ENCODE measurements at regions not wholly inside any gene's neighbourhood (a gene's known extent, or its start where the extent isn't known, plus 50 kb on each side); places are given as distances from the start of the nearest gene placed in this dataset.

DNA sequence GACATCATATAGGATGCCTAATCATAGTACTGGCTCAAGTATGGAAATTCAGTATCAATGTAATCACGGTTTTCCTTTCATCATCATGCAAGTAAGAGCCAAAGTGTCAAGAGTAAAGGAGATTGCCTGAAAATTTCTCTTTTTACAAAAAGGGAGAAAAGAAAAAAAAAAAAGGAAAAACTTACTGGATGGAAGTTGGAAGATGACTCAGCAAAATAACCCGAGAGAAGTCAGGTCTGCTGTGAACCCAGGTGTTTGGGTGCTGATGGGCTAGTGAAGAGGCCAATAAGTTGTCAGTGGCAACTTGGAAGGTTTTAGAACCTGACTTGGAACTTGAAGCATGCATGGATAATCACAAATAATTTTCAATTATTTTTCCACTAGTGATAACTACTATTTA, 441.9 kb upstream of the SLC14A2 start:
- TF ChIP-seq, protein P1, sequence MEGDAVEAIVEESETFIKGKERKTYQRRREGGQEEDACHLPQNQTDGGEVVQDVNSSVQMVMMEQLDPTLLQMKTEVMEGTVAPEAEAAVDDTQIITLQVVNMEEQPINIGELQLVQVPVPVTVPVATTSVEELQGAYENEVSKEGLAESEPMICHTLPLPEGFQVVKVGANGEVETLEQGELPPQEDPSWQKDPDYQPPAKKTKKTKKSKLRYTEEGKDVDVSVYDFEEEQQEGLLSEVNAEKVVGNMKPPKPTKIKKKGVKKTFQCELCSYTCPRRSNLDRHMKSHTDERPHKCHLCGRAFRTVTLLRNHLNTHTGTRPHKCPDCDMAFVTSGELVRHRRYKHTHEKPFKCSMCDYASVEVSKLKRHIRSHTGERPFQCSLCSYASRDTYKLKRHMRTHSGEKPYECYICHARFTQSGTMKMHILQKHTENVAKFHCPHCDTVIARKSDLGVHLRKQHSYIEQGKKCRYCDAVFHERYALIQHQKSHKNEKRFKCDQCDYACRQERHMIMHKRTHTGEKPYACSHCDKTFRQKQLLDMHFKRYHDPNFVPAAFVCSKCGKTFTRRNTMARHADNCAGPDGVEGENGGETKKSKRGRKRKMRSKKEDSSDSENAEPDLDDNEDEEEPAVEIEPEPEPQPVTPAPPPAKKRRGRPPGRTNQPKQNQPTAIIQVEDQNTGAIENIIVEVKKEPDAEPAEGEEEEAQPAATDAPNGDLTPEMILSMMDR (IDR thresholded peaks at IDR 0.05): no peak
- POLR2A ChIA-PET: no interaction called here
- no peaks in the 10 kb centered on the region for H3K9me3 Mint-ChIP-seq
- no peak for DNase-seq
- no peak overlapping the region for H3K4me3 Mint-ChIP-seq
- no peaks in the 10 kb centered on the region for H3K27me3 Mint-ChIP-seq
- ATAC-seq (ENCODE audit: low read depth): no peak
- CTCF ChIA-PET: no interaction called here
- peaks cover 3% of the 10 kb centered on the region for H3K4me1 Mint-ChIP-seq
- intact Hi-C loops (cut with micrococcal nuclease): no loop called here
- H3K27ac Mint-ChIP-seq: no peak overlapping the region
- H3K36me3 Mint-ChIP-seq (ENCODE audit: low read depth): no peaks in the 10 kb centered on the region

DNA sequence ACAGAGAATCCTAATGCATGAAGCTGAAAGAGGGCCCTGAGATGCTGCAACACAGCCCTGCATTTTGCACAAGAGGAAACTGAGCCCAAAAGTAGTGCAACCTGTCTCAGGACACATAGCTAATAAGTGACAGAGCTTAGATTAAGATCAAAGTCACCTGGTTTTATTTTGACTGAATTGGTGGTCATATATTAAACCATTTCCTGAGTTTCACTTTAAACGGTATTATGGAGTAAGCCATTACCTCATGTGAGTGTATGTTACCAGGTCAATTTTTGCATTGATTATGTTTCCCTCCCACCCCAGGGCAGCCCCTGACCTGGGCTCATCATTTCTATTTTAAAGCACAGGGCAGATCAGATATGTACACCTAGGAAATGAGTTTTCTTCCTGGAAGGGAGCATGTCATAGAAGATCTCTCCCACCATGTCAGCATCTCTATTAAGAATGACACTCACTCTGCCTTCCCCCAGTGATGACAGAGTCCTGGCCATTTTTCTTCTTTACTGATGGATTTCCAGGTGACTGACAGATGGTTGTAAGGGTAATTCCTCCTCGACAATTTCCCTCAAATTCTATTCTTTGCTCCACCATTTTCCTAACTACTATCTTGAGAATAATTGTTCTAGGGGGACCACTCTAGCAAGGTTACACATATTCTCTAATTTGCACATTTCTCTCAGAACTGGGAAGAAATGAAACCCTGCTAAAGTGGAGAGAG, 441.3 kb upstream of the SLC14A2 start:
- TF ChIP-seq, protein P1 (IDR thresholded peaks at IDR 0.05): no peak
- ATAC-seq (ENCODE audit: low read depth) (no peak), DNase-seq (no peak)
- H3K27me3 Mint-ChIP-seq: no peaks in the 10 kb centered on the region
- ChIA-PET CTCF (no interaction called here), POLR2A (no interaction called here)
- no peak overlapping the region for H3K4me3 Mint-ChIP-seq
- intact Hi-C loops (cut with micrococcal nuclease): no loop called here
- H3K4me1 Mint-ChIP-seq: peaks cover 3% of the 10 kb centered on the region
- no peaks in the 10 kb centered on the region for H3K36me3 Mint-ChIP-seq (ENCODE audit: low read depth)
- no peaks in the 10 kb centered on the region for H3K9me3 Mint-ChIP-seq
- H3K27ac Mint-ChIP-seq: no peak overlapping the region

- Mint-ChIP-seq H3K9me3 (no peaks in the 10 kb centered on the region), H3K36me3 (ENCODE audit: low read depth) (no peaks in the 10 kb centered on the region), H3K4me1 (peaks cover 3% of the 10 kb centered on the region), H3K4me3 (no peak overlapping the region), H3K27ac (no peak overlapping the region), H3K27me3 (no peaks in the 10 kb centered on the region)
- DNase-seq (no peak), ATAC-seq (ENCODE audit: low read depth) (no peak)
- ChIA-PET POLR2A (no interaction called here), CTCF (no interaction called here)
- intact Hi-C loops (cut with micrococcal nuclease): no loop called here
- TF ChIP-seq, protein P1 (IDR thresholded peaks at IDR 0.05): no peak
These were observed 440.6 kb upstream of the SLC14A2 start for GRCh38 chr18:45174629-45175136.

GRCh38 chr18:45175511-45175910, 439.8 kb upstream of the SLC14A2 start:
- Mint-ChIP-seq H3K9me3 (no peaks in the 10 kb centered on the region), H3K27ac (no peak overlapping the region), H3K4me1 (peaks cover 3% of the 10 kb centered on the region), H3K36me3 (ENCODE audit: low read depth) (no peaks in the 10 kb centered on the region), H3K4me3 (no peak overlapping the region), H3K27me3 (no peaks in the 10 kb centered on the region)
- CTCF ChIA-PET: no interaction called here
- ATAC-seq (ENCODE audit: low read depth): no peak
- POLR2A ChIA-PET: no interaction called here
- no peak for DNase-seq
- TF ChIP-seq, protein P1 (IDR thresholded peaks at IDR 0.05): no peak
- intact Hi-C loops (cut with micrococcal nuclease): no loop called here

- H3K4me3 Mint-ChIP-seq: no peak overlapping the region
- H3K27me3 Mint-ChIP-seq: no peaks in the 10 kb centered on the region
- intact Hi-C loops (cut with micrococcal nuclease): no loop called here
- ChIA-PET POLR2A (no interaction called here), CTCF (no interaction called here)
- no peaks in the 10 kb centered on the region for H3K36me3 Mint-ChIP-seq (ENCODE audit: low read depth)
- ATAC-seq (ENCODE audit: low read depth) (no peak), DNase-seq (no peak)
- H3K9me3 Mint-ChIP-seq: no peaks in the 10 kb centered on the region
- TF ChIP-seq, protein P1 (IDR thresholded peaks at IDR 0.05): no peak
- H3K4me1 Mint-ChIP-seq: no peaks in the 10 kb centered on the region
- no peak overlapping the region for H3K27ac Mint-ChIP-seq
These were observed 428.4 kb upstream of the SLC14A2 start for GRCh38 chr18:45186832-45187231.
